ENCODE measurements at regions not wholly inside any gene's neighbourhood (a gene's known extent, or its start where the extent isn't known, plus 50 kb on each side); places are given as distances from the start of the nearest gene placed in this dataset.
A peak's percentile ranks its signal among the peaks of the same experiment; 100 is the strongest.

DNA sequence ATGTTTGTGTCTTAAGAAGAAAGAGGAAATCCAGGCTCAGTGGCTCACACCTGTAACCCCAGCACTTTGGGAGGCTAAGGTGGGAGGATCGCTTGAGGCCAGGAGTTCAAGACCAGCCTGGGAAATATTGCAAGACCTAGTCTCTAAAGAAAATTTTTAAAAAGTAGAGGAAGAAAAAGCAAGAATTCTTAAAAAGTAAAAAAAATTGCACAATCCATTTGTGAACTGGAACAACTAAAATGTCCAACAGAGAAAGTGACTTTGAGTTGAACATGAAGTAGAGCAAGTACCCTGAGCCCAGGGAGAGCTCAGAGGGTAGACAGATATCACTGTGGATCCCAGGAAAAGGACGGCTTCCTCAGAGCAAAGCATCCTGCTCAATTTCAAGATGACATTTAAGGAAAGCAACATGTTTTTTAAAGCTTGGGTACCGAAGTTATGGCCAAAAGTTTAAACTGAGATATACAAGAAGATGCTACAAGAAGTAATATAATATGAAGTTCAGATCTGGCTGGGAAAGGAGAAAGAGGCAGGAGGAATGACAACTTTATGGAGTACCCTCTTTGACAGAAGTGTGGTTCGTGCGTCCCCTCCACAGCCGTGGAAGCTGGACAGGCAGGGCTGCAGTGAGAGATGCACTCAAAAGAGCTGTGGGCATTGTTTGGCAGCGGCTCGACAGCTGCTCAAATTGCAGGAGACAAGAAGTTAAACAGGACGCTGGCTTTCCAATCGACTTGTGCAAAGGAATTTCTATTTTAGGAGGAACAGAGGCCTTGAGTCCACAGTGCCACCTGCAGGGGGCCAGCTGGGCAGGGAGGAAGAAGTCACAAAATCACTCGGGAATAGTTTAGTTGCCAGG, 201.3 kb downstream of the JCAD start:
- DNase-seq (ENCODE audit: low spot score): peak; percentile 52

DNA sequence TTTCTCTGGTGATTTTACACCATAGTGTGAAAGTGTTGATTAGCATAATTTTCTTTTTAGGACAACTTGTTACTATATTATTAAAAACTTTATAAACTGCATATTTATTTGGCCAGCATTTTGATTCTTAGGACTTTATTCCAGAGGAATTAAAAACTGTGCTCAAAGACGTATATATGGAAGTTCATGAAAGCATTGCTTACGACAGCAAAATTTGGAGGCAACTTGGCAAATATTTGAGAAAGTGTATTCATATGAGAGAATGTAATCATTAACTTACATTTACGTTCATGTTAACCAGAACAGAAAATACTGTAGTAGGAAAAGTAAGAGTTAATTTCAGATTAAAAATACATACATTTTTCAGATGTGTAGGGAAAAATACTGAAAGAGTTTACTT, 203.1 kb downstream of the JCAD start:
- DNase-seq (ENCODE audit: low spot score): no peak

DNA sequence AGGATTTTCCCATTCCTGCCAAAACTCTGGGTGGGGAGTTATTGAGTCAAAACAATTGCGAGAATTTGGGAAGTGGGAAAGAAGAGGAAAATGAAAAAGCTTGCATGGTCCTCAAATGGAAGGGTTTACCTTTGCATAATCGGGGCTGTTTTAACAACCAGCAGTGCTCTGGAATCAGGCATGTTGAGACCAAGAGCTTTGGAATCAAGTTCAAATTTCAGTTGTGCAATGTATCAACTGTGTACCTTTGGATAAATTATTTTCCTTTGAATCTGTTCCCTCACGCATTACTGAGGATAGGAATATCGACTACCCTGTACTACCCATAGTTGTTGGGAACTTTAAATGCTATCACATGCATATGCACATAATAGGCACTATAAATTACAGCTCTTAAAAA, 205.5 kb downstream of the JCAD start:
- no peak for DNase-seq (ENCODE audit: low spot score)

DNA sequence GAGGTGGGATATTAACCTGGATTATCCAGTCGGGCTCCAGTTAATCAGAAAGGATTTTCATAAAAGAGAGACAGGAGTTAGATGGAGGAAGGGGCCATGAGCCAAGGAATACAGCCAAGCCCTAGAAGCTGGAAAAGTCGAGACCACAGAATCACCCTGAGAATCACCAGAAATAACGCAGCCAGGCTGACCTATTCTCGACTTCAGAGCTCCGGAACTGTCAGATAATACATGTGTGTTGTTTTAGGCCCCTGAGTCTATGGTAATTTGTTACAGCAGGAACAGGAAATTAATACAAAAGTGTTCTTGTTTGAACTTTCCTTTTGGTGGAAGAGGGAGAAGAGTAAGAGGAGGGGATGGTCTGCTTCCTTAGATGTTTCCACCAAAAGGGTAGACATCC, 208.1 kb downstream of the JCAD start:
- DNase-seq (ENCODE audit: low spot score): no peak

DNA sequence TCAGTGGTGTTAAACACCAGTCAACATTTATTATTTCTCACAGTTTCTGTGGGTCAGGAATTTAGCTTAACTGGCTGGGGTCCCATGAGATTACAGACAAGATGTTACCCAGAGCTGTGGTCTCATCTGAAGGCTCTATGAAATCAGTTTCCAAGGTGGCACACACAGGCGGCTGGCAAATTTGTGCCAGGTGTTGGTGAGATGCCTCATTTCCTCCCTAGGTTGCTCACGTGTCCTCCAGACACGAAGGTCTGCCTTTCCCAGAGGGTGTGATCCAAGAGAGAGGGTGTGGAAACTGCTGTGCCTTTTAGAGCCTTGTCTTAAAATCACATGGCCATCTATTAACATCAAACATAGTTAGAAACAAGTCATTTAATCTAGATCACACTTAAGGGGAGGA, 209.0 kb downstream of the JCAD start:
- DNase-seq (ENCODE audit: low spot score): no peak

- no peak for DNase-seq (ENCODE audit: low spot score)
Observed at GRCh38 chr10:29849886-29850285, 209.5 kb downstream of the JCAD start.

DNA sequence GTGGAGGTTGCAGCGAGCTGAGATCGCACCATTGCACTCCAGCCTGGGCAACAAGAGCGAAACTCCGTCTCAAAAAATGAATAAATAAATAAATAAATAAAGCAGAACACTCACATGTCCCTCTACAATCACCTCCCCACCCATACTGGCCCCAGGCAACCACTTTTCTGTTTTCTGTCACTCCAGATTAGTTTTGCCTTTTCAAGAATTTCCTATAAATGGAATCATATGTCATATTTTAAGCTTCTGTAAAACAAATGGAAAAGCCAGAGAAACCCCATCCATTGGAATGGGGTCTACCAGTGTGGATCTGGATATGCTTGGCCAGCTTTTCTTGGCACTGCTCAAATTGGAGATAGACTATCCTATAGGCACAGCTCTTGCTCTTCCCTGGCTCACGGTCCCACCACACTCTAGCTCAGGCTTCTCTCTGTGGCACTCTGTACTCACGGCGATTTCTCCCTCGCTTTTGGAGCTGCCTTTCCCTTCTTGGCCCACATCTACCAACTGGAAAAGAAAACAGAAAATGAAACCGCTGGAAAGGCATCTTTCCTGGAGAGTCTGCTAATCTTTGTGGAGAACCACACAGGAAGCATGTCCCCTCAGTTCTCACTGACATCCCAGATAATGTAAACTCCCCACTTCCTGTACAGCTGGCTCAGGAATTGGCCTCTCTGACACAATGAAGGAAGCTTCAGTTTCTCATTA, 210.1 kb downstream of the JCAD start:
- no peak for DNase-seq (ENCODE audit: low spot score)

DNA sequence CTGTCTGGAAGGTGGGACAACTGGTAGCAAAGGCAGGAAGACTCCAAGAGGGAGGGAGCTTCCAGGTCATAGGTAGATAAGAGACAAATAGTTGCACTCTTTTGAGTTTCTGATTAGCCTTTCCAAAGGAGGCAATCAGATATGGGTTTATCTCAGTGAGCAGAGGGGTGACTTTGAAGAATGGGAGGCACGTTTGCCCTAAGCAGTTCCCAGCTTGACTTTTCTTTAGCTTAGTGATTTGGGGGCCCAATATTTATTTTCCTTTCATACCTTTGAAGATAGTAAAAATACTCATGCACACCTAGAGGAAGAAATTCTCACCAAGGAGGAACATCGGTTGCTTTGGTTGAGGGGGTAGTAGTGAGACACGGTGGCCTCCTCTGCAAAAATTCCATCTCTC, 212.1 kb upstream of the SVIL start:
- no peak for DNase-seq (ENCODE audit: low spot score)

DNA sequence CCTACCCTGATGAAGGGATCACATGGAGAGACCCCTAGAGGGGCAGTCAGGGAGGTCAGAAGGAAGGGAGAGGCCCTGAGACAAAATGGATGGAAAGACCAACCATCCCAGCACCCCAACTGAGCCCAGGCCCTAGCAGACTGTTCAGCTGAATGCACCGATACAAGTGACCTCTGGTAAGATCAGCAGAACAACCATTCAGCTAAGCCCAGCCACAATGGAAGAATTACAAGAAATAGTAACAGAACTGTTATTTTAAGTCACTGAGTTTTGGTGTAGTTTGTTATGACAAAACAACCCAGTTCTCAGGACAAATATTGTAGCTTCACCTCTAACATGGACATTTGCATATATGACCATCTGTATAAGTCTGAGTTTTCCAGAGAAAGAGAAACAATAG, 210.4 kb upstream of the SVIL start:
- DNase-seq (ENCODE audit: low spot score): no peak

DNA sequence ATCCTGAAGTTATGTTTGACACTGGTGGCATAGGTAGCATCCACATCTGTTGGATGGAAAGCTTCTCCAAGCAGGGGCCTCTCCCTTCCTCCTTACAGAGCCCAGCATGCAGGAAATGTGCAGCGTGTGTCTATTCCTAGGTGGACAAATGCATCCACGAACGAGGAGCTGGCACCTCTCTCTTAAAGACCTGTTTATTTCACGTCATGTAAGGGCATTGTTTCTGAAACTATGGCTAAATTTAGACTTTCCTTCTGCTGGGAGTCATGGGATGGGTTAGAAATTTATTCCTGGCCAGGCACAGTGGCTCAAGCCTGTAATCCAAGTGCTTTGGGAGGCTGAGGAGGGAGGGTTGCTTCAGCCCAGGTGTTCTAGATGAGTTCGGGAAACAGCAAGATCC, 208.4 kb upstream of the SVIL start:
- DNase-seq (ENCODE audit: low spot score): no peak

DNA sequence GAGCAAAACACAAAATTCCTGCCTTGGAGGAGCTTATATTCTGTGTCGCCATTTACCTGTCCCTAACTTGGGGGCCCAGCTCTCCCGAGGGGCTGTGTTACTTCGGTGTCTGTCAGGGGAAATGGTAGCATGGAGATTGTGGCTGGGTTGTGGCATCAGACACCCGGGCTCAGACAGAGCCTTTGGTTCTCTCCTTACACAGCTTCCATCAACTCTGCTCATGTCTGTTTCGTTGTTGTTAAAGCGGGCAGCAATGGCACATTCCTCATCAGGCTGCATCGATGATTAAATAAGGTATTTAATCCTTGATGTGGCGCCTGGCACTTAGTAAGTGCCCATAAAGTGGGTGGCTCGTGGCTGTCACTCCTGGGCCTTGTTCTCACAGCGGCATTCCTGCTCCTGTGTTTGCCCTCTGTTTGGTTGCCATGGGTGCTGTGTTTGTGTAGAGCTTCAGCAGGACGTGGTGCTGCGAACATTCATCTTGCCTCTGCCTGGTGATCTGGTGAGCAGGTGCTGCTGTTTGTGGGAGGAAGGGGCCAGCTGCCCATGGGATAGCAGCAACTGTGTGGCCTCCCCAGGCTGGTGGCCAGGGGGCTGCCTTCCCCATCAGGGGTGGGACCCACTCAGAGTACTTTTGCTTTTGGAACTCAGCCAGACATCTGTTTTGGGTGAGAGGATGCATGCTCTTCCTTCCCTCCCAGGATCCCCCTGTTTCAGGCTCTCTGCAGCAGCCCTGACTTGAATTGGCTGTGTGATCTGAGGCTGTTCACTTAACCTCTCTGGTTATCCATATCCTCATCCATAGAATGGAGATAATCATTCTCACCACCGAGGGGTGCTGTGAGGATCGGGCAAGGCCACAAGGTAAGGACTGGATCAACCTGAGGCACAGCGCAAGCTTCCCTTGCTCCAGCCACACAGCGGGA, 207.2 kb upstream of the SVIL start:
- DNase-seq (ENCODE audit: low spot score): peak; percentile 41

DNA sequence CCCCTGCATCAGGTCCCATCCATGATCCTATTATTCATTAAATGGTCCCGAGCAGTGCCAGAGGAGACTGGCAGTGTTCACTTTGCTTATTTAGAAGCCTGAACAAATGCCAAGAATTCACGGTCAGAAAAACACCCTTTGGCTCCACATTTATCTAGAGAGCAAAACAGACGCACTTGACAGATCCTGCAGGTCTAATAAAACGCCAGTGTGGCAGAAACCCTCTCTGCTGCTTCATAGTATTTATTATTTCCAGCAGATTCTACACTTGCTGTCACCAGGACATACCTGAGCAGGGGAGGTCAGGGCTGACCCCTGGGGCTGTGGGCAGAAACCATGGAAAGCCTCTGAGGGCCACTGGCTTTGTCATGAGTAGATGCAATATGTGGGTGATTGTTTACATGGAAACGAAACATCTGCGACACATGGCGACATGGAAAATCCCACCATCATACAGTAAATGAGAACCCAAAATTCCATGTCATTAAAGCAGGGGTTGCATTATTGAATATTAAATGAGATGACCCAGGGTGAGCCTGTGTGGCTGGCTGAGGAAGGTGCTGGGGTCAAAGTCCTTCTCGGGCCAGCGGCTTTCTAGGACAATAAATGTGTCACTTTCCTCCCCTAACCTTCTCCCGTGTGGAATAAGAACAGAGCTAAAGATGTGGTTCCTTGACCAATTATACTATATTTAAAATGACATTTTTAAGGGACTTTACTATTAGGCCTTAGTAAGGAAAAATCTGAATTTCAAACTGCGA, 205.9 kb upstream of the SVIL start:
- DNase-seq (ENCODE audit: low spot score): peak; percentile 63

GRCh38 chr10:29839826-29840515, 205.2 kb upstream of the SVIL start:
- no peak for DNase-seq (ENCODE audit: low spot score)

GRCh38 chr10:29838539-29838938, 203.8 kb upstream of the SVIL start:
- DNase-seq (ENCODE audit: low spot score): no peak

- DNase-seq (ENCODE audit: low spot score): no peak
Observed at GRCh38 chr10:29837586-29837985, 202.8 kb upstream of the SVIL start.

- no peak for DNase-seq (ENCODE audit: low spot score)
Observed at GRCh38 chr10:29836396-29836795, 201.6 kb upstream of the SVIL start.

DNA sequence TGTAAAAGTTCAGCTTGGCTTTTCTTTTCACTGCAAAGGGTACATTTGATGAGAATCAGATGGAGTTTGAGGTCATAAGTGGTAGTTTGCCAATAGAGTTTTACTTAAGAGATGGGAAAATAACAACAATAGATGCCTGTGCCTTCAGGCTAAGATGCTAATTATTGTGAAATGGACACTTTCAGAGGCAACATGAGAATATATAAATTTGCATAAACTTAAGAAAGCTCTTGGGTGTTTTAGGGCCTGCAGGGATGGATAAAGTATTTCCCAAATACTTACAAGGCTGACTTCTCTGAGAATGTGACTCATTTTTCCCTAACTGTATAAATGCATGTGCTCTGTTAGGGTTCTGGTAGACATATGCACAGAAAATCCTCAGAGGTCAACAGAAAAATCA, 200.3 kb upstream of the SVIL start:
- no peak for DNase-seq (ENCODE audit: low spot score)

DNA sequence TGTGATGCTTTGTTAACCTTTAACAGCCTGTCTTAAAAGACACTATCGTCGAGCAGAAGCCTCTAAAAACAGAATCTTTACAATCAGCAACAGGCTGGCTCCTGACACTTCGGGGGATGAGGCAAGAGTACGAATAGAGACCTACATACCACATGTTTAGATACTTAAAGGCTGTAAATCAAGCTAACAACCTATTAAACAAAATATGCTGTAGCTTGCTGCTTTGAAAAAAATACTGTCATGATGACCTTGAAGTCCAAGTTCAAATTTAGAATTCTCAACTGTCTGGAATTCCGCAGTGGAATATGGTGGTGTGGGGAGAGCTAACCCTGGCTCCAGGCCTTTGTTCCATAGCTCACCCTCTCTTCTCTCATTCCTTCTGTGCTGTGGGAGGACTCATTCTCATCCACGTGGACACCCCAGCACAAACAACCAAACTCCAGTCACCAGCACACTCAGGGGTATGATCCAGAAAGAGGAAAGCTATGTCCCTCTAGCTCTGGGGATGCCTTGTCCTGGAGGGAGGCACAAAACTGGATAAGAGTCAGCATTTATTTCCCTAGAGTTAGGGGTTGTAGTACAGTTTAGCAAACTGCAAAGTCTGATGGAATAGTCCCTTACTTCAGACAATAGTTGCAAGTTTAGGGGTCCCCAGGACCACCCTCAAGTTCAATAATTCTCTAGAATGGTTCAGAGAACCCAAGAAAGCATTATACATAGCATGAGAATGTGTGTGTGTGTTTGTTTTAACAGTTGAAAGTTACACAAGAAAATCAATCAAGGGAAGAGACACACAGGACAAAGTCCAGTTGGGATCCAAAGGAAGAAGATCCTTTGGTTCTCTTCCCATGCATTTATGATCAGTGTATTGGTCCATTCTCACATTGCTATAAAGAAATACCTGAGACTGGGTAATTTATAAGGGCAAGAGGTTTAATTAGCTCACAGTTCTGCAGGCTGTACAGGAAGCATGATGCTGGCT, 196.1 kb upstream of the SVIL start:
- peak; percentile 32 for DNase-seq (ENCODE audit: low spot score)

DNA sequence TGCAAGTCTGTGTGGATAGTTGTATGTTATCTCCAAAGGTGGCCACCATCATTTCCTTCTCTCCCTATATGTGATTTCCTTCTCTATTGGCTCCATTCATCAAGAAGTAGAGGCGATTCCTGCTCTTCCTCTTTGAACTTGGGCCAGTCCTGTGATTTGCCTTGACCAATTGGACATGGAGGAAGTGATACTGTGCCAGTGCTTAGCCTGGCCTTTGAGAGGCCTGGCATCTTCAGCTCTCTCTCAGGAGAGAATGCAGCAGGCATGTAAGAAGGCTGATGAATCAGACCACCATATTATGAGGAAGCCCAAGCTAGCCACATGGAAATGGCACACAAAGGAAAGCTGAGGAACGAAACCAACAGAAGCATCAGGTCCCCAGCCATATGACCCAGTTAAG, 195.0 kb upstream of the SVIL start:
- no peak for DNase-seq (ENCODE audit: low spot score)

- no peak for DNase-seq (ENCODE audit: low spot score)
Observed at GRCh38 chr10:29828956-29829355, 194.2 kb upstream of the SVIL start.
